ENCODE measurements at regions not wholly inside any gene's neighbourhood (a gene's known extent, or its start where the extent isn't known, plus 50 kb on each side); places are given as distances from the start of the nearest gene placed in this dataset.

DNA sequence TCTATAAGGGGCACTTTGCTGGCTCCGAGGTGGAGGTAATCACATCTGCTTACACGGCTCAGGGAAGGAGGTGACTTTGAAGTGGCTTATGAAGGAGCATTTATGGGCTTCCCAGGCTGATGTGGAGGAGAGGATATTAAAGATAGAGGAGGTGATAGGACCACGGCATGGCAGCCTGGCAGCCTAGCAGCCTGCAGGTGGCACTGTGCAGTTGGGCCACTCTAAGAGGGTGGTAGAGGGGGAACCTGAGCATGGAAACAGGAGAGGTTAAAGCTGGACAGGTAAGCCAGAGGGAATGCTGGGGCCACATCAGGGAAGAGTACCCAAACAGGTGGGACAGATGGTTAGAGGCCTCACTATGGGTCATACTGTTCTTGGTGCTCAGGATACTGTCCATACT, 375.0 kb downstream of the WDR72 start:
- TF ChIP-seq EP300 (IDR thresholded peaks at IDR 0.05) (no peak), POLR2AphosphoS5 (IDR thresholded peaks at IDR 0.05) (no peak), POLR2A (IDR thresholded peaks at IDR 0.05) (no peak)
- TF ChIP-seq, protein P1, sequence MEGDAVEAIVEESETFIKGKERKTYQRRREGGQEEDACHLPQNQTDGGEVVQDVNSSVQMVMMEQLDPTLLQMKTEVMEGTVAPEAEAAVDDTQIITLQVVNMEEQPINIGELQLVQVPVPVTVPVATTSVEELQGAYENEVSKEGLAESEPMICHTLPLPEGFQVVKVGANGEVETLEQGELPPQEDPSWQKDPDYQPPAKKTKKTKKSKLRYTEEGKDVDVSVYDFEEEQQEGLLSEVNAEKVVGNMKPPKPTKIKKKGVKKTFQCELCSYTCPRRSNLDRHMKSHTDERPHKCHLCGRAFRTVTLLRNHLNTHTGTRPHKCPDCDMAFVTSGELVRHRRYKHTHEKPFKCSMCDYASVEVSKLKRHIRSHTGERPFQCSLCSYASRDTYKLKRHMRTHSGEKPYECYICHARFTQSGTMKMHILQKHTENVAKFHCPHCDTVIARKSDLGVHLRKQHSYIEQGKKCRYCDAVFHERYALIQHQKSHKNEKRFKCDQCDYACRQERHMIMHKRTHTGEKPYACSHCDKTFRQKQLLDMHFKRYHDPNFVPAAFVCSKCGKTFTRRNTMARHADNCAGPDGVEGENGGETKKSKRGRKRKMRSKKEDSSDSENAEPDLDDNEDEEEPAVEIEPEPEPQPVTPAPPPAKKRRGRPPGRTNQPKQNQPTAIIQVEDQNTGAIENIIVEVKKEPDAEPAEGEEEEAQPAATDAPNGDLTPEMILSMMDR (IDR thresholded peaks at IDR 0.05) = no peak
- Histone ChIP-seq H3K4me3 (no peak overlapping the region), H3K27ac (no peak overlapping the region), H3K9me3 (no peaks in the 10 kb centered on the region), H3K4me1 (no peaks in the 10 kb centered on the region), H3K27me3 (no peaks in the 10 kb centered on the region), H3K36me3 (no peaks in the 10 kb centered on the region)
- no peak for ATAC-seq
- WGBS, 2 donors (ENCODE audit: low coverage in 1 of 2) = 54% methylated on average over 3 of the region's 3 CpGs; no CpG with 5 or more reads in 1 of the 2 donors

DNA sequence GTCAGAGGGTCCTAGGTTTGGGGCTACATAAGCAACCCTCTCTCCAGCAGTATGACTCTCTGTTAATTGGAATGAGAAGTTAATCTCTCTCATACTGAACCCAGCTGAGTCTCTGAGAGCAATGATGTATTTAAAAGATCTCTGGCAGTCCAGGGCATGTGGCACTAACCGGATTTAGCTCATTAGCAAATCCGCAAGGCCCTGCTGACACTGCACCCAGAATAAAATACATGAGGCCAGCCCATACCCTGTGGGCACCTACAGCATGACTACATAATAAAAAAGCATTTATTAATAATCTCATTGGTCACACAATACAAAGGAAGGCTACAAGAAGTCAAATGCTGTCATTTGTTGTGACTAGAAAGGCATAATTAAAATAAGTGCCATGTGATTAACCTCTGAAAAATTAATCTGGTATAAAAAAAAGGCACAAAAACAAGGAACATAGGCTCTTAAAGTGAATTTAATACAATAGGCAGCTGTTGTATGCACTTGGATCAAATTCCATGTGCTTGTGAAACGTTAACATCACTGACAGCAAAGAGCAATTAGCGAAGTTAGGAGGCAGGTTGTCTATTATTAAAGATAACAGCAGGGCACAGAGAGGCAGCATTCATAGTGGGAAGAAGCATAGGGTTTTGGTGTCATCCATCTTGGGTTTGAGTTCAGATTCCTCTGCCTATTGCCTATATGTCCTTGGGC, 381.2 kb downstream of the WDR72 start:
- 18 to 42% methylated on average over 3 to 4 of the region's 4 CpGs for WGBS, 2 donors (ENCODE audit: low coverage in 1 of 2)
- Histone ChIP-seq H3K9me3 (no peaks in the 10 kb centered on the region), H3K36me3 (no peaks in the 10 kb centered on the region), H3K27me3 (no peaks in the 10 kb centered on the region), H3K4me3 (no peak overlapping the region), H3K27ac (no peak overlapping the region), H3K4me1 (no peaks in the 10 kb centered on the region)
- TF ChIP-seq EP300 (IDR thresholded peaks at IDR 0.05) = no peak
- TF ChIP-seq, protein P1 (IDR thresholded peaks at IDR 0.05) = no peak
- TF ChIP-seq POLR2A (IDR thresholded peaks at IDR 0.05) = no peak
- TF ChIP-seq POLR2AphosphoS5 (IDR thresholded peaks at IDR 0.05) = no peak
- no peak for ATAC-seq

DNA sequence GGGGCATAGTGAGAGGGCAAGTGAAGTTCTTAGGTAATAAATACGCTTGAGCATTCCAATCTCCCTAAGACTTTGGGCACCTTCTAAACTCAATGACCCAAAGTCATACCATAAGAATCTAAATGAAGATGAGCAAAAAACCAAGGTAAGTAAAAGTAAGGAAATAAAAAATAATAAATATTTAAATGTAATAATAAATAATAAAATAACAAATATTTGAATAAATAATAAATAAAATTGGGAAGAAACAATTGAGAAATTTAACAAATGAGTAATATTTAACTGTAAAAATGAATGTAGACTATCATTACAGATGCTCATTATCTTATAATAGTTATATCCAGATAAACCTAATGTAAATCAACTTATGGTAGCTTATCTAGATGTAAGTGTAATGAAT, 391.7 kb downstream of the WDR72 start:
- no peak for ATAC-seq
- TF ChIP-seq POLR2A (IDR thresholded peaks at IDR 0.05) (no peak), POLR2AphosphoS5 (IDR thresholded peaks at IDR 0.05) (no peak), EP300 (IDR thresholded peaks at IDR 0.05) (no peak)
- TF ChIP-seq, protein P1 (IDR thresholded peaks at IDR 0.05) = no peak
- WGBS, 2 donors (ENCODE audit: low coverage in 1 of 2) = 88 to 100% methylated on average over 1 of the region's 1 CpG

DNA sequence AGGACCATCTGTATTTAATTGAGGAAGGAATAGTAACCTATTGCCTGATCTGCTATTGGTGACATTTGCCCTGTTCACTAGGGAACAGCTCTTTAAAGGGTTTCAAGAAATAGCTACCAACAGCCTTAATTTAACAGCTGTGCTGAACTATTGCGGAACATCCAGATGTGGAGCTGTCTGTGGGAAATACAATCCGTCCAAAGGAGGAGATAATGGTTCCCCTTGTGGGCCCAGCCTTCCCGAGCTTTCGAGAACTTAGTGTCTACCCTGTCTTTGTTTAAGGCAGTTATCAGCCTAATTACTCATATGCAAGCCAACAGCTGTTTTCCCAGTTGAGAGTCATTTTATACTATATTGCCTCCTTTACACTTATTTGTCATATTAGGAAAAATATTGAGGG, 398.6 kb downstream of the WDR72 start:
- no peak for ATAC-seq
- H3K27me3 ChIP-seq = no peaks in the 10 kb centered on the region
- no peaks in the 10 kb centered on the region for H3K4me1 ChIP-seq
- TF ChIP-seq POLR2A (IDR thresholded peaks at IDR 0.05) (no peak), POLR2AphosphoS5 (IDR thresholded peaks at IDR 0.05) (no peak), EP300 (IDR thresholded peaks at IDR 0.05) (no peak)
- TF ChIP-seq, protein P1 (IDR thresholded peaks at IDR 0.05) = no peak
- H3K36me3 ChIP-seq = no peaks in the 10 kb centered on the region
- no peaks in the 10 kb centered on the region for H3K9me3 ChIP-seq
- WGBS, 2 donors (ENCODE audit: low coverage in 1 of 2) = 22 to 73% methylated on average over 3 to 4 of the region's 4 CpGs
- H3K4me3 ChIP-seq = no peak overlapping the region
- no peak overlapping the region for H3K27ac ChIP-seq

More for the DNA sequence above, 391.7 kb downstream of the WDR72 start:
- Histone ChIP-seq H3K9me3 (peaks cover 0 to 5% (median 0%) of the 10 kb centered on the region in 3 donors), H3K27me3 (no peaks in the 10 kb centered on the region), H3K4me3 (no peak overlapping the region), H3K27ac (no peak overlapping the region), H3K36me3 (no peaks in the 10 kb centered on the region), H3K4me1 (no peaks in the 10 kb centered on the region)

DNA sequence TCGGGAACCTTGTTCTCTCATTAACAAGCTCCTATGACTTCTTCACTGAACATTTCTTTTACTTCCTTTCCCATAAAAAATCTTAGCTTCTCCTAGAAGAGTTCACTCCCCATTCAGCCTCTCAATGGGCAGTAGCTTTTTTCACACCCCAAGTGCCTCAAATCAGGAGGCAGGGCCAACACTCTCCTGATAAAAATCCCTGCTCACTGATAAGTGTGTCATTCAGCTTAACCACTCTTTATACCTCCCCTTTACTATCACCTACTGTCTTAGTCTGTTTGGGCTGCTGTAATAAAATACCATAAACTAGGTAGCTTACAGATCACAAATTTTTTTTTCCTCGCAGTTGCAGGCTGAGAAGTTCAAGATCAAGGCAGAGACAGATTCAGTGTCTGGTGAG, 400.4 kb downstream of the WDR72 start:
- 63 to 81% methylated on average over 1 to 2 of the region's 2 CpGs for WGBS, 2 donors (ENCODE audit: low coverage in 1 of 2)
- H3K4me1 ChIP-seq = no peaks in the 10 kb centered on the region
- H3K4me3 ChIP-seq = no peak overlapping the region
- no peaks in the 10 kb centered on the region for H3K27me3 ChIP-seq
- no peak for ATAC-seq
- no peaks in the 10 kb centered on the region for H3K36me3 ChIP-seq
- TF ChIP-seq POLR2A (IDR thresholded peaks at IDR 0.05) (no peak), EP300 (IDR thresholded peaks at IDR 0.05) (no peak), POLR2AphosphoS5 (IDR thresholded peaks at IDR 0.05) (no peak)
- TF ChIP-seq, protein P1 (IDR thresholded peaks at IDR 0.05) = no peak
- no peak overlapping the region for H3K27ac ChIP-seq
- no peaks in the 10 kb centered on the region for H3K9me3 ChIP-seq

Data from gastroesophageal sphincter (tissue), 4 donors.